DND-41 (cell line): ENCODE measurements at regions not wholly inside any gene's neighbourhood (a gene's known extent, or its start where the extent isn't known, plus 50 kb on each side); places are given as distances from the start of the nearest gene placed in this dataset.
"Not testable (repeated sequence)": the region's sequence is repeated elsewhere in the genome, so short reads cannot be mapped to it uniquely, and the experiment has no call there.

Source experiments
- ATAC-seq: fragments of 200-7000 bp; cut with Tn5 transposase; 3 replicates; pipeline ENCODE4 v1.9.1; 2021; ENCODE audit warnings: low read depth; ENCODE audit not compliant: insufficient read depth
- DNase-seq: peaks from one replicate; pipeline ENCODE4 v3.0.0-alpha.2; 2020
- H2AFZ ChIP-seq: 2 replicates; pipeline ENCODE4 v1.6.0; 2012; ENCODE audit warnings: low read depth, low read length
- H3K27ac ChIP-seq: 2 replicates; pipeline ENCODE4 v1.5.1; 2012; ENCODE audit warnings: low read length, inconsistent platforms
- H3K27me3 ChIP-seq: fragments of 200-600 bp; sonication (generic); 2 replicates; pipeline ENCODE4 v1.6.0; 2012; ENCODE audit warnings: low read length, mild to moderate bottlenecking, inconsistent platforms; ENCODE audit not compliant: insufficient read depth, poor library complexity
- H3K36me3 ChIP-seq: 2 replicates; pipeline ENCODE4 v1.5.1; 2012; ENCODE audit warnings: low read length, inconsistent platforms; ENCODE audit not compliant: insufficient read depth
- H3K4me1 ChIP-seq: 2 replicates; pipeline ENCODE4 v1.5.1; 2012; ENCODE audit warnings: mild to moderate bottlenecking, low read length; ENCODE audit not compliant: insufficient read depth
- H3K4me2 ChIP-seq: 2 replicates; pipeline ENCODE4 v1.6.0; 2012; ENCODE audit warnings: mild to moderate bottlenecking, moderate library complexity, low read length, inconsistent platforms; ENCODE audit not compliant: insufficient read depth
- H3K4me3 ChIP-seq, 2 experiments: fragments of 200-600 bp in 1 of 2; shearing (Covaris generic) in 1 of 2; 2 replicates each; pipeline ENCODE4 v1.5.1; 2012 to 2016; ENCODE audit warnings: inconsistent platforms in 2 of 2, low read length in 2 of 2, mild to moderate bottlenecking in 2 of 2, low read depth in 1 of 2, moderate library complexity in 1 of 2
- H3K79me2 ChIP-seq: 2 replicates; pipeline ENCODE4 v1.6.0; 2012; ENCODE audit warnings: low read length, inconsistent platforms; ENCODE audit not compliant: insufficient read depth
- H3K9ac ChIP-seq: 2 replicates; pipeline ENCODE4 v1.6.0; 2012; ENCODE audit warnings: low read depth, mild to moderate bottlenecking, inconsistent platforms, low read length, moderate library complexity
- H3K9me3 ChIP-seq: 2 replicates; pipeline ENCODE4 v1.5.1; 2012; ENCODE audit warnings: low read length, moderate library complexity, mild to moderate bottlenecking, inconsistent platforms; ENCODE audit not compliant: insufficient read depth, severe bottlenecking
- H4K20me1 ChIP-seq: 2 replicates; pipeline ENCODE4 v1.6.0; 2012; ENCODE audit warnings: low read length; ENCODE audit not compliant: insufficient read depth
- CTCF ChIP-seq: IDR thresholded peaks from 2 replicates; pipeline ENCODE4 v1.5.1; 2012; ENCODE audit warnings: borderline replicate concordance, low read length, moderate library complexity, mild to moderate bottlenecking; ENCODE audit not compliant: poor library complexity, severe bottlenecking; ENCODE audit errors: extremely low read depth
- EZH2 ChIP-seq: IDR thresholded peaks from 3 replicates; pipeline ENCODE4 v1.6.1; 2012; ENCODE audit warnings: borderline replicate concordance, low read depth, mild to moderate bottlenecking, moderate library complexity, low read length, inconsistent platforms; ENCODE audit not compliant: severe bottlenecking

- Histone ChIP-seq H3K27me3 (no peaks in the 10 kb centered on the region), H2AFZ (no peak overlapping the region), H3K4me1 (no peaks in the 10 kb centered on the region), H3K4me2 (no peak overlapping the region), H3K9me3 (peaks cover 25% of the 10 kb centered on the region), H4K20me1 (no peaks in the 10 kb centered on the region), H3K36me3 (no peaks in the 10 kb centered on the region), H3K4me3 (no peak overlapping the region), H3K9ac (no peak overlapping the region), H3K27ac (no peak overlapping the region), H3K79me2 (no peaks in the 10 kb centered on the region)
- no peak for ATAC-seq
- DNase-seq: no peak
- no peak for TF ChIP-seq EZH2
- no peak for TF ChIP-seq CTCF
These were observed 4461.3 kb upstream of the OR11H1 start for GRCh38 chr22:11066458-11067285.

DNA sequence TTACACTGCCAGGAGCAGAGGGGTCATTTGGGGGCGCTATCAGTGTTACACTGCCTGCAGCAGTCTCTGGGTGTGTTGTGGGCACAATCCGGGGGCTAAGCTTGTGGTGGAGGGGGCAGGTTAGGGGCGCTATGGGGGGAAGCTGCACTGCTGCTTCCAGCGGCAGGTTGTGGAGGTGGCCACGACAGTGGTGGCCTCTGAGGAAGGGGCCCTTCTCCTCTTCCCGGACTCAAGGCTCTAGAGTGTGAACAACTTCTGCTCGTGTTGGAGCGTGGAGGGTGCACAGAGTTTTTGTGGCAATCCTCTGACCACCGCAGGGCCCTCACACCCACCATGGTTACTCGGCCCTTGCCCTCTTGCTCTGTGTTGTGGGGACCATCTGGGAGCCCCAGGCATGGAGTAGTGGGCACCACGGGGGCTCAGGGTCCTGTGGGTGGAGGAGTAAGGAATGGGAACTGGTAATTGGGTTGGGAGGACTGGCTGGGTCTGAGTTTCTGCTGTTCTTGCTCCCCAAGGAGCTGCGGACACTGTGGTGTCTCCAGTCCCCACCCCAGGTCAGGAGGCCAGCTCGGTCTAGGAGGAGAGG is 4460.6 kb upstream of the OR11H1 start:
- not testable (repeated sequence) for H3K27ac ChIP-seq, DNase-seq, H3K4me3 ChIP-seq, H3K4me2 ChIP-seq, H2AFZ ChIP-seq, H3K27me3 ChIP-seq, H3K4me1 ChIP-seq, H4K20me1 ChIP-seq, H3K36me3 ChIP-seq, H3K9ac ChIP-seq, H3K79me2 ChIP-seq, ATAC-seq
- H3K9me3 ChIP-seq: peaks cover 25% of the 10 kb centered on the region

DNA sequence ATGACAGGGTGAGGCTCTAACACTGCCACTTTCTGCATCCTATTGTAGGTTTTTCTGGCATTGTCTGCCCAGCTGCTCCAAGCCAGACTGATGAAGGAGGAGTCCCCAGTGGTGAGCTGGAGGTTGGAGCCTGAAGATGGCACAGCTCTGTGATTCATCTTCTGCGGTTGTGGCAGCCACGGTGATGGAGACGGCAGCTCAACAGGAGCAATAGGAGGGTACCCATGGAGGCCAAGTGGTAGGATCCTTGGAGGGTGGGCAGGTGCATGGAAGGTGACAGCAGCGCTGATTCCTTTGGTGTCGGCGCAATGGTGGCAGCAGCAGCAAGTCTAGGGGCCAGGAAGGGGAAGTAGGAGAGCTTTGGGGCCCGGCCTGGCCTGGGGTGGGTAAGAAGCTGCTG is 4460.1 kb upstream of the OR11H1 start:
- not testable (repeated sequence) for ATAC-seq, H3K27me3 ChIP-seq, H4K20me1 ChIP-seq, H3K4me2 ChIP-seq, H3K9ac ChIP-seq, H3K36me3 ChIP-seq, H3K4me1 ChIP-seq, H3K79me2 ChIP-seq, H2AFZ ChIP-seq, H3K27ac ChIP-seq, DNase-seq, H3K4me3 ChIP-seq
- H3K9me3 ChIP-seq: peaks cover 25% of the 10 kb centered on the region

DNA sequence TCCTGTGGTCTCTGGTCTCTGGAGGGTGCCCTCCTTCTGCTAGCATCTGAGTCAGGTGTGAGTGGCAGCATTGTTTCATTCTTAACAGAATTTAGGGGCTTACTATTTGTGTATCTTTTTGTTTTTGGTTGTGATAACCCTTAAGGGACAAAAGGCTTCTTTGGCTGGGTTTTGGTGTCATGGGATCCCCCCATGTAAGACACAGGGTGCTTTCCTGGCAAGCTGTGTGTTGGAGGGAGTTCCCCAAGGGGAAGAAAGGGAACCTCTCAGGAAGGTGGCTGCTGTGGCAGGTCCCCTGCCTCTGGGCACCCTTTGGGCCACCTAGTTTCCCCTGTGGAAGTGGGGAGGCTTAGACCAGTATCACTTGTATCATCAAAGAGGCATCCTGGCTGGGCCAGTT is 4459.6 kb upstream of the OR11H1 start:
- H3K4me2 ChIP-seq, DNase-seq, H2AFZ ChIP-seq, H3K9ac ChIP-seq, H3K4me1 ChIP-seq, H3K4me3 ChIP-seq, H3K79me2 ChIP-seq, H4K20me1 ChIP-seq, H3K27me3 ChIP-seq, H3K36me3 ChIP-seq, ATAC-seq, H3K27ac ChIP-seq: not testable (repeated sequence)
- H3K9me3 ChIP-seq: peaks cover 21% of the 10 kb centered on the region
